ENCODE measurements at regions not wholly inside any gene's neighbourhood (a gene's known extent, or its start where the extent isn't known, plus 50 kb on each side); places are given as distances from the start of the nearest gene placed in this dataset.

GRCh38 chr4:60884587-60884986 is 315.5 kb upstream of the ADGRL3 start:
- TF ChIP-seq, protein P1, sequence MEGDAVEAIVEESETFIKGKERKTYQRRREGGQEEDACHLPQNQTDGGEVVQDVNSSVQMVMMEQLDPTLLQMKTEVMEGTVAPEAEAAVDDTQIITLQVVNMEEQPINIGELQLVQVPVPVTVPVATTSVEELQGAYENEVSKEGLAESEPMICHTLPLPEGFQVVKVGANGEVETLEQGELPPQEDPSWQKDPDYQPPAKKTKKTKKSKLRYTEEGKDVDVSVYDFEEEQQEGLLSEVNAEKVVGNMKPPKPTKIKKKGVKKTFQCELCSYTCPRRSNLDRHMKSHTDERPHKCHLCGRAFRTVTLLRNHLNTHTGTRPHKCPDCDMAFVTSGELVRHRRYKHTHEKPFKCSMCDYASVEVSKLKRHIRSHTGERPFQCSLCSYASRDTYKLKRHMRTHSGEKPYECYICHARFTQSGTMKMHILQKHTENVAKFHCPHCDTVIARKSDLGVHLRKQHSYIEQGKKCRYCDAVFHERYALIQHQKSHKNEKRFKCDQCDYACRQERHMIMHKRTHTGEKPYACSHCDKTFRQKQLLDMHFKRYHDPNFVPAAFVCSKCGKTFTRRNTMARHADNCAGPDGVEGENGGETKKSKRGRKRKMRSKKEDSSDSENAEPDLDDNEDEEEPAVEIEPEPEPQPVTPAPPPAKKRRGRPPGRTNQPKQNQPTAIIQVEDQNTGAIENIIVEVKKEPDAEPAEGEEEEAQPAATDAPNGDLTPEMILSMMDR (IDR thresholded peaks at IDR 0.05): no peak
- TF ChIP-seq POLR2A (IDR thresholded peaks at IDR 0.05): no peak

Measured in heart left ventricle (tissue), 13 donors.